WTC11 (cell line): ENCODE measurements at regions not wholly inside any gene's neighbourhood (a gene's known extent, or its start where the extent isn't known, plus 50 kb on each side); places are given as distances from the start of the nearest gene placed in this dataset.

Experiments used
- ATAC-seq: fragments of 200-7000 bp; cut with Tn5 transposase; 2 replicates; pipeline ENCODE4 v1.10.0; 2021; ENCODE audit warnings: mild to moderate bottlenecking, moderate library complexity
- CTCF ChIA-PET: fragments of 300-600 bp; sonication (Branson Sonifier 250); formaldehyde crosslinking; loops from one replicate; lab custom pipeline; 2021; ENCODE audit warnings: antibody characterized with exemption; lab: Charles Lee
- POLR2A ChIA-PET: fragments of 350-600 bp; sonication (Branson Sonifier 250); formaldehyde crosslinking; loops from one replicate; lab custom pipeline; 2021; ENCODE audit warnings: antibody characterized with exemption; lab: Charles Lee
- DNase-seq: peaks from one replicate; pipeline ENCODE4 v3.0.0; 2021; ENCODE audit warnings: low spot score
- H3K27ac Mint-ChIP-seq: 2 replicates; pipeline ENCODE4 v1.8.0; 2021; ENCODE audit warnings: mixed read lengths
- H3K27me3 Mint-ChIP-seq: 2 replicates; pipeline ENCODE4 v1.8.0; 2021; ENCODE audit warnings: low read depth, mild to moderate bottlenecking, moderate library complexity, mixed read lengths
- H3K36me3 Mint-ChIP-seq: 2 replicates; pipeline ENCODE4 v1.8.0; 2021; ENCODE audit warnings: mixed read lengths
- H3K4me1 Mint-ChIP-seq: 2 replicates; pipeline ENCODE4 v1.8.0; 2022; ENCODE audit warnings: mixed read lengths
- H3K4me3 Mint-ChIP-seq: 2 replicates; pipeline ENCODE4 v1.8.0; 2021; ENCODE audit warnings: mild to moderate bottlenecking, moderate library complexity, mixed read lengths
- H3K9me3 Mint-ChIP-seq: 2 replicates; pipeline ENCODE4 v1.8.0; 2021; ENCODE audit warnings: mixed read lengths
- ATF1 ChIP-seq: sonication (generic); formaldehyde crosslinking; IDR thresholded peaks from 2 replicates; pipeline ENCODE4 v1.8.1; 2023; ENCODE audit warnings: mild to moderate bottlenecking, moderate library complexity, missing genetic modification reagents
- CREM ChIP-seq: sonication (generic); formaldehyde crosslinking; IDR thresholded peaks from 2 replicates; pipeline ENCODE4 v1.8.1; 2022; ENCODE audit warnings: mild to moderate bottlenecking, missing genetic modification reagents, moderate library complexity
- EMX1 ChIP-seq: fragments of 250-450 bp; sonication (Bioruptor Pico); IDR thresholded peaks from 2 replicates; pipeline ENCODE4 v1.8.0; 2021; ENCODE audit warnings: mild to moderate bottlenecking
- GRHL2 ChIP-seq: fragments of 250-450 bp; sonication (Bioruptor Pico); IDR thresholded peaks from 2 replicates; pipeline ENCODE4 v1.8.0; 2022; ENCODE audit warnings: mild to moderate bottlenecking, moderate library complexity; ENCODE audit not compliant: insufficient replicate concordance, severe bottlenecking
- NFE2L1 ChIP-seq: sonication (generic); formaldehyde crosslinking; IDR thresholded peaks from 2 replicates; pipeline ENCODE4 v1.8.1; 2023; ENCODE audit warnings: missing genetic modification reagents
- NFYB ChIP-seq: sonication (generic); formaldehyde crosslinking; conservative IDR thresholded peaks from 2 replicates; pipeline ENCODE4 v1.8.0; 2022; ENCODE audit warnings: low read depth, missing genetic modification reagents
- RELA ChIP-seq: sonication (generic); formaldehyde crosslinking; IDR thresholded peaks from 2 replicates; pipeline ENCODE4 v1.8.1; 2022; ENCODE audit warnings: missing genetic modification reagents, mild to moderate bottlenecking, borderline replicate concordance
- RORB ChIP-seq: fragments of 250-450 bp; sonication (Bioruptor Pico); IDR thresholded peaks from 2 replicates; pipeline ENCODE4 v1.9.0; 2021; ENCODE audit warnings: mild to moderate bottlenecking
- SMAD3 ChIP-seq: sonication (generic); formaldehyde crosslinking; IDR thresholded peaks from 2 replicates; pipeline ENCODE4 v1.8.0; 2022; ENCODE audit warnings: missing genetic modification reagents, mild to moderate bottlenecking, borderline replicate concordance
- SOX15 ChIP-seq: fragments of 250-450 bp; sonication (Bioruptor Pico); IDR thresholded peaks from 2 replicates; pipeline ENCODE4 v1.9.0; 2021; ENCODE audit warnings: mild to moderate bottlenecking
- STAT6 ChIP-seq: sonication (generic); formaldehyde crosslinking; conservative IDR thresholded peaks from 2 replicates; pipeline ENCODE4 v1.8.1; 2023; ENCODE audit warnings: mild to moderate bottlenecking, low read depth, missing genetic modification reagents, moderate library complexity
- TCF7 ChIP-seq: sonication (generic); formaldehyde crosslinking; IDR thresholded peaks from 2 replicates; pipeline ENCODE4 v1.8.0; 2022; ENCODE audit warnings: mild to moderate bottlenecking, low read depth, missing genetic modification reagents, moderate library complexity
- TP53 ChIP-seq: sonication (generic); formaldehyde crosslinking; IDR thresholded peaks from 2 replicates; pipeline ENCODE4 v1.8.1; 2023; ENCODE audit warnings: mild to moderate bottlenecking, missing genetic modification reagents
- ZNF317 ChIP-seq: sonication (generic); formaldehyde crosslinking; IDR thresholded peaks from 2 replicates; pipeline ENCODE4 v1.8.1; 2023; ENCODE audit warnings: low read depth, mild to moderate bottlenecking, moderate library complexity, missing genetic modification reagents, borderline replicate concordance
- ZNF425 ChIP-seq: fragments of 250-450 bp; sonication (Bioruptor Pico); conservative IDR thresholded peaks from 2 replicates; pipeline ENCODE4 v1.9.0; 2021; ENCODE audit warnings: mild to moderate bottlenecking
- TF ChIP-seq, protein P1 (sequence below): sonication (generic); formaldehyde crosslinking; IDR thresholded peaks from 2 replicates; pipeline ENCODE4 v1.8.0; 2022; ENCODE audit warnings: mild to moderate bottlenecking, missing genetic modification reagents
- TF ChIP-seq, protein P2 (sequence below): sonication (generic); formaldehyde crosslinking; IDR thresholded peaks from 2 replicates; pipeline ENCODE4 v1.8.0; 2022; ENCODE audit warnings: missing genetic modification reagents
- TF ChIP-seq, protein P3 (sequence below): sonication (generic); formaldehyde crosslinking; IDR thresholded peaks from 2 replicates; pipeline ENCODE4 v1.8.1; 2023; ENCODE audit warnings: mild to moderate bottlenecking, missing genetic modification reagents, moderate library complexity
- TF ChIP-seq, protein P4 (sequence below): sonication (generic); formaldehyde crosslinking; IDR thresholded peaks from 2 replicates; pipeline ENCODE4 v1.8.1; 2023; ENCODE audit warnings: mild to moderate bottlenecking, moderate library complexity, missing genetic modification reagents
- TF ChIP-seq, protein P5 (sequence below): sonication (generic); formaldehyde crosslinking; IDR thresholded peaks from 2 replicates; pipeline ENCODE4 v1.8.1; 2023; ENCODE audit warnings: mild to moderate bottlenecking, missing genetic modification reagents, moderate library complexity

DNA sequence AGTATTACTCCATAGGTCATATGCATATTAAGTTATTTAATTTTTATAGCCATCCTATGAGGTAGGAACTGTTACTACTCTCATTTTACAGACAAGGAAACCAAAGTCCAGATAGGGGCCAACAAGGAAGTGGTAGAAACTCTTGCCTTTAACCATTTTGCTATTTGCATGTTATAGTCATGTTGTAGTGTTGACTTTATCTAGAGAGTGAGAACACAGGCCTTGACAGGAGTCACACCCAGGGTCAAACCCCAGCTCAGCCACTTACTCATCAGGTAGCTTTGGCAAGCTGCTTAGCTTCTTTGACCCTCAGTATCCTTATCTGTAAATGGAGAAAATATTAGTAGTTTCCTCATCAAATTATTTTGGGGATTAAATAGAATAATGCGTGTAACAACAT, 156.2 kb downstream of the CAND1 start (continued):
- TF ChIP-seq ZNF425 (CRISPR knock-in tag) (no peak), NFE2L1 (CRISPR knock-in tag) (no peak), SOX15 (CRISPR knock-in tag) (no peak), EMX1 (CRISPR knock-in tag) (no peak)
- TF ChIP-seq, protein P1, sequence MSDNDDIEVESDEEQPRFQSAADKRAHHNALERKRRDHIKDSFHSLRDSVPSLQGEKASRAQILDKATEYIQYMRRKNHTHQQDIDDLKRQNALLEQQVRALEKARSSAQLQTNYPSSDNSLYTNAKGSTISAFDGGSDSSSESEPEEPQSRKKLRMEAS (CRISPR knock-in tag): no peak

- ChIA-PET POLR2A (no interaction called here), CTCF (interaction anchor here (0.7 to 1.0 kb wide), 3 partner anchors 70 to 732 kb away, joined by 3 to 5 read pairs (median 3); no protein-coding TSS in a partner anchor)
- H3K4me1 Mint-ChIP-seq: peaks cover 12% of the 10 kb centered on the region
- no peak overlapping the region for H3K27ac Mint-ChIP-seq
- no peaks in the 10 kb centered on the region for H3K27me3 Mint-ChIP-seq
- H3K36me3 Mint-ChIP-seq: no peaks in the 10 kb centered on the region
- peaks cover 3% of the 10 kb centered on the region; the same call in 1 of the 2 replicates for H3K9me3 Mint-ChIP-seq
- DNase-seq (no peak), ATAC-seq (no peak)
- H3K4me3 Mint-ChIP-seq: no peak overlapping the region
- no peak for TF ChIP-seq RORB (CRISPR knock-in tag)
- no peak for TF ChIP-seq GRHL2 (CRISPR knock-in tag)
- TF ChIP-seq CREM (CRISPR knock-in tag): no peak
- TF ChIP-seq ZNF425 (CRISPR knock-in tag): no peak
- TF ChIP-seq, protein P2, sequence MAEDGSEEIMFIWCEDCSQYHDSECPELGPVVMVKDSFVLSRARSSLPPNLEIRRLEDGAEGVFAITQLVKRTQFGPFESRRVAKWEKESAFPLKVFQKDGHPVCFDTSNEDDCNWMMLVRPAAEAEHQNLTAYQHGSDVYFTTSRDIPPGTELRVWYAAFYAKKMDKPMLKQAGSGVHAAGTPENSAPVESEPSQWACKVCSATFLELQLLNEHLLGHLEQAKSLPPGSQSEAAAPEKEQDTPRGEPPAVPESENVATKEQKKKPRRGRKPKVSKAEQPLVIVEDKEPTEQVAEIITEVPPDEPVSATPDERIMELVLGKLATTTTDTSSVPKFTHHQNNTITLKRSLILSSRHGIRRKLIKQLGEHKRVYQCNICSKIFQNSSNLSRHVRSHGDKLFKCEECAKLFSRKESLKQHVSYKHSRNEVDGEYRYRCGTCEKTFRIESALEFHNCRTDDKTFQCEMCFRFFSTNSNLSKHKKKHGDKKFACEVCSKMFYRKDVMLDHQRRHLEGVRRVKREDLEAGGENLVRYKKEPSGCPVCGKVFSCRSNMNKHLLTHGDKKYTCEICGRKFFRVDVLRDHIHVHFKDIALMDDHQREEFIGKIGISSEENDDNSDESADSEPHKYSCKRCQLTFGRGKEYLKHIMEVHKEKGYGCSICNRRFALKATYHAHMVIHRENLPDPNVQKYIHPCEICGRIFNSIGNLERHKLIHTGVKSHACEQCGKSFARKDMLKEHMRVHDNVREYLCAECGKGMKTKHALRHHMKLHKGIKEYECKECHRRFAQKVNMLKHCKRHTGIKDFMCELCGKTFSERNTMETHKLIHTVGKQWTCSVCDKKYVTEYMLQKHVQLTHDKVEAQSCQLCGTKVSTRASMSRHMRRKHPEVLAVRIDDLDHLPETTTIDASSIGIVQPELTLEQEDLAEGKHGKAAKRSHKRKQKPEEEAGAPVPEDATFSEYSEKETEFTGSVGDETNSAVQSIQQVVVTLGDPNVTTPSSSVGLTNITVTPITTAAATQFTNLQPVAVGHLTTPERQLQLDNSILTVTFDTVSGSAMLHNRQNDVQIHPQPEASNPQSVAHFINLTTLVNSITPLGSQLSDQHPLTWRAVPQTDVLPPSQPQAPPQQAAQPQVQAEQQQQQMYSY (CRISPR knock-in tag): no peak
- TF ChIP-seq, protein P3, sequence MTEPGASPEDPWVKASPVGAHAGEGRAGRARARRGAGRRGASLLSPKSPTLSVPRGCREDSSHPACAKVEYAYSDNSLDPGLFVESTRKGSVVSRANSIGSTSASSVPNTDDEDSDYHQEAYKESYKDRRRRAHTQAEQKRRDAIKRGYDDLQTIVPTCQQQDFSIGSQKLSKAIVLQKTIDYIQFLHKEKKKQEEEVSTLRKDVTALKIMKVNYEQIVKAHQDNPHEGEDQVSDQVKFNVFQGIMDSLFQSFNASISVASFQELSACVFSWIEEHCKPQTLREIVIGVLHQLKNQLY: no peak
- TF ChIP-seq SMAD3 (CRISPR knock-in tag): no peak
- TF ChIP-seq, protein P4, sequence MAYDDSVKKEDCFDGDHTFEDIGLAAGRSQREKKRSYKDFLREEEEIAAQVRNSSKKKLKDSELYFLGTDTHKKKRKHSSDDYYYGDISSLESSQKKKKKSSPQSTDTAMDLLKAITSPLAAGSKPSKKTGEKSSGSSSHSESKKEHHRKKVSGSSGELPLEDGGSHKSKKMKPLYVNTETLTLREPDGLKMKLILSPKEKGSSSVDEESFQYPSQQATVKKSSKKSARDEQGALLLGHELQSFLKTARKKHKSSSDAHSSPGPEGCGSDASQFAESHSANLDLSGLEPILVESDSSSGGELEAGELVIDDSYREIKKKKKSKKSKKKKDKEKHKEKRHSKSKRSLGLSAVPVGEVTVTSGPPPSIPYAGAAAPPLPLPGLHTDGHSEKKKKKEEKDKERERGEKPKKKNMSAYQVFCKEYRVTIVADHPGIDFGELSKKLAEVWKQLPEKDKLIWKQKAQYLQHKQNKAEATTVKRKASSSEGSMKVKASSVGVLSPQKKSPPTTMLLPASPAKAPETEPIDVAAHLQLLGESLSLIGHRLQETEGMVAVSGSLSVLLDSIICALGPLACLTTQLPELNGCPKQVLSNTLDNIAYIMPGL (CRISPR knock-in tag): no peak
- TF ChIP-seq NFYB (CRISPR knock-in tag): no peak
- TF ChIP-seq ATF1 (CRISPR knock-in tag): no peak
- no peak for TF ChIP-seq TP53 (CRISPR knock-in tag)
- no peak for TF ChIP-seq ZNF317 (CRISPR knock-in tag)
- TF ChIP-seq, protein P5, sequence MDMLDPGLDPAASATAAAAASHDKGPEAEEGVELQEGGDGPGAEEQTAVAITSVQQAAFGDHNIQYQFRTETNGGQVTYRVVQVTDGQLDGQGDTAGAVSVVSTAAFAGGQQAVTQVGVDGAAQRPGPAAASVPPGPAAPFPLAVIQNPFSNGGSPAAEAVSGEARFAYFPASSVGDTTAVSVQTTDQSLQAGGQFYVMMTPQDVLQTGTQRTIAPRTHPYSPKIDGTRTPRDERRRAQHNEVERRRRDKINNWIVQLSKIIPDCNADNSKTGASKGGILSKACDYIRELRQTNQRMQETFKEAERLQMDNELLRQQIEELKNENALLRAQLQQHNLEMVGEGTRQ (CRISPR knock-in tag): no peak
- no peak for TF ChIP-seq RELA (CRISPR knock-in tag)
- no peak for TF ChIP-seq STAT6
- no peak for TF ChIP-seq TCF7 (CRISPR knock-in tag)
Measured at GRCh38 chr12:67426067-67426466, 156.9 kb downstream of the CAND1 start.
